ENCODE measurements at regions not wholly inside any gene's neighbourhood (a gene's known extent, or its start where the extent isn't known, plus 50 kb on each side); places are given as distances from the start of the nearest gene placed in this dataset.

DNA sequence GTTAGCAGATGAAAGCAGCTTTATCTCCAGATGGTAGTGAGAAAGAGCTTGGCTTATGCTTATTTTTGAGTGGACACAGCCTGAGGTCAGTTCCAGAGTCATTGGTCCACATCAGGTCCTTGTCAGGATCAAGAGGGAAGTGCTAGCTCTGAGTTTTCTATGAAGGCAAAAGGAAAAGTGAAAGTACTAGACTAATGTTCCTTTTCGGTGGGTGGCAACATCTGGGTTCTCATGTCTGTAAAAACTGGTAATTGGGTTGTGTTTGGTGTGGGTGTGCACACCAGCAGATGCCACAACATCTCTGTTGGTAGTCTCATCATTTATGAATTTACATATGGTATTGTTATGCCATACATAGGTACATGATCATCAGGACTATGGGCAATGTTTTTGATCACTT is 210.5 kb downstream of the PWWP3B start:
- Histone ChIP-seq H2BK15ac (ENCODE audit: low read depth, low read length) (no peak overlapping the region), H4K91ac (ENCODE audit: insufficient read length, low read depth, low read length) (no peak overlapping the region), H3K56ac (ENCODE audit: insufficient read length, low read depth, low read length) (no peak overlapping the region), H3K14ac (ENCODE audit: insufficient read depth, low read length) (no peak overlapping the region), H3K27ac (ENCODE audit: insufficient read length, low read depth, low read length) (no peak overlapping the region), H3K9me3 (ENCODE audit: control insufficient read depth, low read depth, low read length) (peaks cover 20% of the 10 kb centered on the region), H3K4me1 (ENCODE audit: insufficient read depth, low read length) (no peaks in the 10 kb centered on the region), H2BK20ac (ENCODE audit: low read depth, low read length, poor library complexity, severe bottlenecking) (no peak overlapping the region), H3K79me1 (ENCODE audit: insufficient read depth, low read depth, low read length, poor library complexity, severe bottlenecking) (no peaks in the 10 kb centered on the region), H2AFZ (ENCODE audit: low read length) (no peak overlapping the region), H2BK12ac (ENCODE audit: insufficient read length, low read depth, low read length) (no peak overlapping the region), H3K4me2 (ENCODE audit: insufficient read depth, insufficient read length, low read length) (no peak overlapping the region), H3T11ph (ENCODE audit: low read length) (no peak overlapping the region), H3K18ac (ENCODE audit: insufficient read length, low read depth, low read length) (no peak overlapping the region), H4K5ac (ENCODE audit: insufficient read length, low read depth, low read length) (no peak overlapping the region), H3K27me3 (ENCODE audit: insufficient read depth, low read length) (no peaks in the 10 kb centered on the region), H2BK5ac (ENCODE audit: insufficient read length, low read length) (no peak overlapping the region), H3K79me2 (ENCODE audit: insufficient read depth, low read length) (no peaks in the 10 kb centered on the region), H3K4ac (ENCODE audit: low read depth, low read length) (no peak overlapping the region), H4K20me1 (ENCODE audit: control insufficient read depth, insufficient read depth, insufficient read length) (no peaks in the 10 kb centered on the region), H3K23me2 (ENCODE audit: insufficient read length, low read depth, low read length, poor library complexity, severe bottlenecking) (no peaks in the 10 kb centered on the region), H4K8ac (replicated peaks; ENCODE audit: insufficient read length, low read depth, low read length) (no peak overlapping the region), H3K9ac (ENCODE audit: extremely low read depth, insufficient read length, low read length) (no peak overlapping the region), H2AK5ac (ENCODE audit: insufficient read length, low read length) (no peak overlapping the region), H3K23ac (ENCODE audit: insufficient read length, low read depth, low read length) (no peak overlapping the region), H2BK120ac (ENCODE audit: low read depth, low read length, poor library complexity, severe bottlenecking) (no peak overlapping the region)
- Mint-ChIP-seq H3K27me3 (ENCODE audit: low read depth) (no peaks in the 10 kb centered on the region; the same call in 1 of the 2 replicates), H3K36me3 (ENCODE audit: insufficient read depth in 1 of 3, low read depth in 3 of 3) (peaks cover 0 to 8% (median 0%) of the 10 kb centered on the region in 3 experiments; a peak in 1 of 7 replicates), H3K9me3 (peaks cover 46 to 74% of the 10 kb centered on the region in 2 experiments), H3K4me1 (no peaks in the 10 kb centered on the region), H3K27ac (no peak overlapping the region), H3K4me3 (no peak overlapping the region)
- no CpG with 5 or more reads among the region's 1 CpG for WGBS (ENCODE audit: extremely low coverage, insufficient read length, low lambda C conversion rate)
- no peak for DNase-seq
- TF ChIP-seq, protein P1, sequence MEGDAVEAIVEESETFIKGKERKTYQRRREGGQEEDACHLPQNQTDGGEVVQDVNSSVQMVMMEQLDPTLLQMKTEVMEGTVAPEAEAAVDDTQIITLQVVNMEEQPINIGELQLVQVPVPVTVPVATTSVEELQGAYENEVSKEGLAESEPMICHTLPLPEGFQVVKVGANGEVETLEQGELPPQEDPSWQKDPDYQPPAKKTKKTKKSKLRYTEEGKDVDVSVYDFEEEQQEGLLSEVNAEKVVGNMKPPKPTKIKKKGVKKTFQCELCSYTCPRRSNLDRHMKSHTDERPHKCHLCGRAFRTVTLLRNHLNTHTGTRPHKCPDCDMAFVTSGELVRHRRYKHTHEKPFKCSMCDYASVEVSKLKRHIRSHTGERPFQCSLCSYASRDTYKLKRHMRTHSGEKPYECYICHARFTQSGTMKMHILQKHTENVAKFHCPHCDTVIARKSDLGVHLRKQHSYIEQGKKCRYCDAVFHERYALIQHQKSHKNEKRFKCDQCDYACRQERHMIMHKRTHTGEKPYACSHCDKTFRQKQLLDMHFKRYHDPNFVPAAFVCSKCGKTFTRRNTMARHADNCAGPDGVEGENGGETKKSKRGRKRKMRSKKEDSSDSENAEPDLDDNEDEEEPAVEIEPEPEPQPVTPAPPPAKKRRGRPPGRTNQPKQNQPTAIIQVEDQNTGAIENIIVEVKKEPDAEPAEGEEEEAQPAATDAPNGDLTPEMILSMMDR (conservative IDR thresholded peaks at IDR 0.05), result no peak

Measured in H9 (cell line).